ENCODE measurements at regions not wholly inside any gene's neighbourhood (a gene's known extent, or its start where the extent isn't known, plus 50 kb on each side); places are given as distances from the start of the nearest gene placed in this dataset.

GRCh38 chr4:58275856-58276255 lies 1165.7 kb upstream of the IGFBP7 start:
- TF ChIP-seq CTCF (IDR thresholded peaks at IDR 0.05; ENCODE audit: low read length) (no peak), EZH2 (IDR thresholded peaks at IDR 0.05; ENCODE audit: borderline replicate concordance, low read length) (no peak)
- no peaks in the 10 kb centered on the region for H3K79me2 ChIP-seq (ENCODE audit: insufficient read depth, low read length)
- H3K9ac ChIP-seq (ENCODE audit: low read length), result no peak overlapping the region
- H3K4me3 ChIP-seq (ENCODE audit: low read depth, low read length, poor library complexity, severe bottlenecking), result no peak overlapping the region
- no peaks in the 10 kb centered on the region for H3K4me1 ChIP-seq (ENCODE audit: insufficient read depth, low read length, severe bottlenecking)
- no peaks in the 10 kb centered on the region for H4K20me1 ChIP-seq (ENCODE audit: insufficient read depth, low read length)
- no peaks in the 10 kb centered on the region for H3K9me2 ChIP-seq (ENCODE audit: low read depth, low read length)
- no peak overlapping the region for H3K27ac ChIP-seq (ENCODE audit: low read depth, low read length, poor library complexity, severe bottlenecking)
- no peak overlapping the region for H3K4me2 ChIP-seq (ENCODE audit: low read length)
- H3K36me3 ChIP-seq (ENCODE audit: insufficient read depth, low read length), result no peaks in the 10 kb centered on the region
- H3K9me3 ChIP-seq (ENCODE audit: low read length), result no peaks in the 10 kb centered on the region
- H2AFZ ChIP-seq (ENCODE audit: low read length), result no peak overlapping the region
- H3K27me3 ChIP-seq (ENCODE audit: insufficient read depth, low read length), result no peaks in the 10 kb centered on the region
- no peaks in the 10 kb centered on the region for H3F3A ChIP-seq (ENCODE audit: insufficient read depth, low read length)

DNA sequence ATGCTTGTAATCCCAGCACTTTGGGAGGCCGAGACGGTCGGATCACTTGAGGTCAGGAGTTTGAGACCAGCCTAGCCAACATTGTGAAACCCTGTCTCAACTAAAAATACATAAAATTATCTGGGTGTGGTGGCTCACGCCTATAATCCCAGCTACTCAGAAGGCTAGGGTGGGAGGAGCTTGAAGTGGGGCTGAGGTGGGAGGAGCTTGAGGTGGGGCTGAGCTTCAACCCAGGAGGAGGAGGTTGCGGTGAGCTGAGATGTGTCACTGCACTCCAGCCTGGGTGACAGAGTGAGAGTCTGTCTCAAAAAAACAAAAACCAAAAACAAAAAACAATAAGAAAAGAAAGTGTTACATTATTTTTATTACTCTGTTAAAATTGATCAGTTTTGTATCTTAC lies 1164.4 kb upstream of the IGFBP7 start:
- Histone ChIP-seq H3K9ac (ENCODE audit: low read length) (no peak overlapping the region), H3K27ac (ENCODE audit: low read depth, low read length, poor library complexity, severe bottlenecking) (no peak overlapping the region), H3K27me3 (ENCODE audit: insufficient read depth, low read length) (no peaks in the 10 kb centered on the region), H3K79me2 (ENCODE audit: insufficient read depth, low read length) (no peaks in the 10 kb centered on the region), H4K20me1 (ENCODE audit: insufficient read depth, low read length) (no peaks in the 10 kb centered on the region), H2AFZ (ENCODE audit: low read length) (no peak overlapping the region), H3F3A (ENCODE audit: insufficient read depth, low read length) (no peaks in the 10 kb centered on the region), H3K4me1 (ENCODE audit: insufficient read depth, low read length, severe bottlenecking) (no peaks in the 10 kb centered on the region), H3K9me3 (ENCODE audit: low read length) (no peaks in the 10 kb centered on the region), H3K4me3 (ENCODE audit: low read depth, low read length, poor library complexity, severe bottlenecking) (no peak overlapping the region), H3K4me2 (ENCODE audit: low read length) (no peak overlapping the region), H3K36me3 (ENCODE audit: insufficient read depth, low read length) (no peaks in the 10 kb centered on the region), H3K9me2 (ENCODE audit: low read depth, low read length) (no peaks in the 10 kb centered on the region)
- TF ChIP-seq EZH2 (IDR thresholded peaks at IDR 0.05; ENCODE audit: borderline replicate concordance, low read length) (no peak), CTCF (IDR thresholded peaks at IDR 0.05; ENCODE audit: low read length) (no peak)

DNA sequence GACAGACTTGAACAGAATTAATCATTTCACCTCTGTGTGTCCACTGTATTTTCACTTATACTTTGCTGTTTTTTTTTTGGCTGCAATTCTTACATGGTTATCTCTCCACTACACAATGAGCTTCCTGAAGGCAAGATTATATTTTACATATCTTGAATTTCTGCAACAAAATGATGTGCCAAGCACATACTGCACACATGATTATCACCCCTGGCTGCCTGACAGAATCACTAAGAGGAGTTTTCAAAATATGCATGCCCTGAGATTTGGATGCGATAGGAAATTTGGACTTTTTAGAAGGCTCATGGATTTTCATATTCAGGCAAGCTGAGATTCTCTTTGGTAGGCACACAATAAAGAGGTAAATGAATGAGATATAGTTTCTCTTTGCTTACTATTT lies 1162.1 kb upstream of the IGFBP7 start:
- Histone ChIP-seq H3K36me3 (ENCODE audit: insufficient read depth, low read length) (no peaks in the 10 kb centered on the region), H3K9ac (ENCODE audit: low read length) (no peak overlapping the region), H3K4me1 (ENCODE audit: insufficient read depth, low read length, severe bottlenecking) (no peaks in the 10 kb centered on the region), H3K27me3 (ENCODE audit: insufficient read depth, low read length) (no peaks in the 10 kb centered on the region), H4K20me1 (ENCODE audit: insufficient read depth, low read length) (no peaks in the 10 kb centered on the region), H3F3A (ENCODE audit: insufficient read depth, low read length) (no peaks in the 10 kb centered on the region), H3K4me2 (ENCODE audit: low read length) (no peak overlapping the region), H3K9me2 (ENCODE audit: low read depth, low read length) (no peaks in the 10 kb centered on the region), H3K9me3 (ENCODE audit: low read length) (no peaks in the 10 kb centered on the region), H3K79me2 (ENCODE audit: insufficient read depth, low read length) (no peaks in the 10 kb centered on the region), H2AFZ (ENCODE audit: low read length) (no peak overlapping the region), H3K27ac (ENCODE audit: low read depth, low read length, poor library complexity, severe bottlenecking) (no peak overlapping the region), H3K4me3 (ENCODE audit: low read depth, low read length, poor library complexity, severe bottlenecking) (no peak overlapping the region)
- TF ChIP-seq EZH2 (IDR thresholded peaks at IDR 0.05; ENCODE audit: borderline replicate concordance, low read length), result no peak
- TF ChIP-seq CTCF (IDR thresholded peaks at IDR 0.05; ENCODE audit: low read length), result no peak

Data from OCI-LY1 (cell line).